Keratinocyte (primary cell): ENCODE measurements at regions not wholly inside any gene's neighbourhood (a gene's known extent, or its start where the extent isn't known, plus 50 kb on each side); places are given as distances from the start of the nearest gene placed in this dataset.

Experiments used
- DNase-seq: peaks from one replicate; pipeline ENCODE4 v3.0.0-alpha.2; 2011; ENCODE audit warnings: low read depth, missing footprints, low spot score
- FAIRE-seq: peaks from 2 replicates; lab custom pipeline; 2011; peaks lifted over from hg19 to GRCh38; lab: Jason Lieb, UNC
- H2AFZ ChIP-seq: 2 replicates; pipeline ENCODE4 v1.6.0; 2012; ENCODE audit warnings: low read length, control low read depth, inconsistent platforms; ENCODE audit not compliant: control insufficient read depth
- H3K27ac ChIP-seq: 2 replicates; pipeline ENCODE4 v1.5.1; 2011; ENCODE audit warnings: low read length; ENCODE audit not compliant: control insufficient read depth, insufficient read depth
- H3K27me3 ChIP-seq: 3 replicates; pipeline ENCODE4 v1.6.0; 2011; ENCODE audit warnings: low read length; ENCODE audit not compliant: control insufficient read depth, insufficient read depth; ENCODE audit errors: extremely low read depth
- H3K36me3 ChIP-seq, 2 experiments: 2 replicates in 1 of 2; 3 replicates in 1 of 2; pipeline ENCODE4 v1.5.1; 2011; ENCODE audit warnings: low read length in 2 of 2, mild to moderate bottlenecking in 1 of 2; ENCODE audit not compliant: control insufficient read depth in 2 of 2, insufficient read depth in 2 of 2; ENCODE audit errors: extremely low read depth in 1 of 2
- H3K4me1 ChIP-seq: 3 replicates; pipeline ENCODE4 v1.5.1; 2011; ENCODE audit warnings: low read length; ENCODE audit not compliant: control insufficient read depth, insufficient read depth; ENCODE audit errors: extremely low read depth
- H3K4me2 ChIP-seq: 3 replicates; pipeline ENCODE4 v1.6.0; 2011; ENCODE audit warnings: low read depth, low read length; ENCODE audit not compliant: control insufficient read depth, insufficient read depth; ENCODE audit errors: extremely low read depth
- H3K4me3 ChIP-seq, 3 experiments: fragments of 200-600 bp in 1 of 3; sonication (generic) in 1 of 3; 2 replicates in 2 of 3; 3 replicates in 1 of 3; pipeline ENCODE4 v1.5.1; 2011 to 2016; ENCODE audit warnings: low read length in 3 of 3, mild to moderate bottlenecking in 3 of 3, control low read depth in 2 of 3, inconsistent platforms in 1 of 3, low read depth in 1 of 3, mixed read lengths in 1 of 3, mixed run types in 1 of 3, moderate library complexity in 1 of 3; ENCODE audit not compliant: control insufficient read depth in 2 of 3, insufficient read depth in 2 of 3; ENCODE audit errors: extremely low read depth in 1 of 3
- H3K79me2 ChIP-seq: 2 replicates; pipeline ENCODE4 v1.6.0; 2012; ENCODE audit warnings: low read length; ENCODE audit not compliant: control insufficient read depth, insufficient read depth
- H3K9ac ChIP-seq: 3 replicates; pipeline ENCODE4 v1.6.0; 2011; ENCODE audit warnings: low read length; ENCODE audit not compliant: control insufficient read depth, insufficient read depth; ENCODE audit errors: extremely low read depth
- H3K9me1 ChIP-seq: 3 replicates; pipeline ENCODE4 v1.6.0; 2011; ENCODE audit warnings: low read length; ENCODE audit not compliant: control insufficient read depth, insufficient read depth; ENCODE audit errors: extremely low read depth
- H3K9me3 ChIP-seq: 2 replicates; pipeline ENCODE4 v1.5.1; 2012; ENCODE audit warnings: low read depth, low read length; ENCODE audit not compliant: control insufficient read depth
- H4K20me1 ChIP-seq: 3 replicates; pipeline ENCODE4 v1.6.0; 2011; ENCODE audit warnings: low read length; ENCODE audit not compliant: control insufficient read depth, insufficient read depth; ENCODE audit errors: extremely low read depth
- CTCF ChIP-seq, 3 experiments: IDR thresholded peaks in 1 of 3; conservative IDR thresholded peaks in 1 of 3; optimal IDR thresholded peaks in 1 of 3; 2 replicates in 2 of 3; 3 replicates in 1 of 3; pipeline versions ENCODE3 to v1.5.1; 2011; ENCODE audit warnings: low read length in 3 of 3, mild to moderate bottlenecking in 3 of 3, moderate library complexity in 2 of 3, control low read depth in 1 of 3, inconsistent platforms in 1 of 3; ENCODE audit not compliant: insufficient read depth in 2 of 3; ENCODE audit errors: extremely low read depth in 1 of 3
- EZH2 ChIP-seq: IDR thresholded peaks from one replicate; pipeline ENCODE4 v1.6.1; 2012; ENCODE audit warnings: inconsistent platforms, mild to moderate bottlenecking, low read length, moderate library complexity
- dilution Hi-C: fragments of 300-500 bp; cut with MboI; formaldehyde crosslinking; loops from one replicate; pipeline ENCODE4 v1.7.0; 2020; ENCODE audit warnings: low sequenced_read_pairs; ENCODE audit not compliant: extremely low pct_ligation_motif_present

- Histone ChIP-seq H3K4me3 (no peak overlapping the region), H2AFZ (no peak overlapping the region), H3K4me2 (no peak overlapping the region), H3K27me3 (peaks cover 3% of the 10 kb centered on the region), H3K9me3 (no peaks in the 10 kb centered on the region), H3K36me3 (no peaks in the 10 kb centered on the region), H3K79me2 (no peaks in the 10 kb centered on the region), H4K20me1 (no peaks in the 10 kb centered on the region), H3K4me1 (no peaks in the 10 kb centered on the region), H3K9ac (no peak overlapping the region), H3K27ac (no peak overlapping the region), H3K9me1 (no peaks in the 10 kb centered on the region)
- dilution Hi-C loops: no loop called here
- no peak for DNase-seq
- TF ChIP-seq EZH2: no peak
- no peak for FAIRE-seq
These were observed 1073.6 kb downstream of the BCL11B start for GRCh38 chr14:98198385-98198784.

GRCh38 chr14:98200601-98201000 lies 1071.4 kb downstream of the BCL11B start:
- H3K9ac ChIP-seq: no peak overlapping the region

More at GRCh38 chr14:98200601-98201000, 1071.4 kb downstream of the BCL11B start:
- Histone ChIP-seq H4K20me1 (no peaks in the 10 kb centered on the region), H3K4me3 (no peak overlapping the region), H3K79me2 (no peaks in the 10 kb centered on the region), H3K4me1 (no peaks in the 10 kb centered on the region), H3K27me3 (peaks cover 3% of the 10 kb centered on the region), H3K4me2 (no peak overlapping the region), H3K27ac (no peak overlapping the region), H2AFZ (no peak overlapping the region), H3K9me1 (no peaks in the 10 kb centered on the region), H3K36me3 (no peaks in the 10 kb centered on the region), H3K9me3 (no peaks in the 10 kb centered on the region)
- TF ChIP-seq EZH2 (no peak), CTCF (optimal IDR thresholded peaks at IDR 0.05 in 1 of 3, IDR thresholded peaks at IDR 0.05 in 1 of 3, conservative IDR thresholded peaks at IDR 0.05 in 1 of 3; ENCODE audit: extremely low read depth in 1 of 3, insufficient read depth in 2 of 3, low read length in 3 of 3) (no peak)
- no peak for DNase-seq
- FAIRE-seq: no peak
- dilution Hi-C loops: no loop called here
